ENCODE measurements at regions not wholly inside any gene's neighbourhood (a gene's known extent, or its start where the extent isn't known, plus 50 kb on each side); places are given as distances from the start of the nearest gene placed in this dataset.

- no peak for DNase-seq (ENCODE audit: low spot score)
Measured at GRCh38 chr3:177512945-177513814, 315.9 kb upstream of the TBL1XR1 start.

- DNase-seq (ENCODE audit: low spot score) = no peak
Measured at GRCh38 chr3:177513815-177514610, 316.7 kb upstream of the TBL1XR1 start.

GRCh38 chr3:177514611-177515499, 317.6 kb upstream of the TBL1XR1 start:
- no peak for DNase-seq (ENCODE audit: low spot score)

- no peak for DNase-seq (ENCODE audit: low spot score)
Measured at GRCh38 chr3:177515786-177516157, 318.5 kb upstream of the TBL1XR1 start.

GRCh38 chr3:177516158-177517011, 319.1 kb upstream of the TBL1XR1 start:
- no peak for DNase-seq (ENCODE audit: low spot score)

- peak; percentile 72 for DNase-seq (ENCODE audit: low spot score)
Measured at GRCh38 chr3:177517906-177518305, 320.6 kb upstream of the TBL1XR1 start.

GRCh38 chr3:177519588-177519987, 322.3 kb upstream of the TBL1XR1 start:
- peak; percentile 17 for DNase-seq (ENCODE audit: low spot score)

- DNase-seq (ENCODE audit: low spot score) = peak; percentile 25
Measured at GRCh38 chr3:177521305-177521704, 324.0 kb upstream of the TBL1XR1 start.

- peak; percentile 57 for DNase-seq (ENCODE audit: low spot score)
Measured at GRCh38 chr3:177522051-177522450, 324.8 kb upstream of the TBL1XR1 start.

GRCh38 chr3:177523067-177523675, 325.9 kb upstream of the TBL1XR1 start:
- DNase-seq (ENCODE audit: low spot score) = peak; percentile 82

GRCh38 chr3:177523872-177524438, 326.7 kb upstream of the TBL1XR1 start:
- peak; percentile 7 for DNase-seq (ENCODE audit: low spot score)

- peak; percentile 11 for DNase-seq (ENCODE audit: low spot score)
Measured at GRCh38 chr3:177524742-177525141, 327.5 kb upstream of the TBL1XR1 start.

GRCh38 chr3:177525414-177525813, 328.1 kb upstream of the TBL1XR1 start:
- DNase-seq (ENCODE audit: low spot score) = no peak

- no peak for DNase-seq (ENCODE audit: low spot score)
Measured at GRCh38 chr3:177525987-177526712, 328.9 kb upstream of the TBL1XR1 start.

GRCh38 chr3:177527182-177527581, 329.9 kb upstream of the TBL1XR1 start:
- DNase-seq (ENCODE audit: low spot score) = peak; percentile 40

- no peak for DNase-seq (ENCODE audit: low spot score)
Measured at GRCh38 chr3:177528306-177529070, 331.2 kb upstream of the TBL1XR1 start.

- DNase-seq (ENCODE audit: low spot score) = no peak
Measured at GRCh38 chr3:177529071-177529550, 331.8 kb upstream of the TBL1XR1 start.

GRCh38 chr3:177529716-177530335, 332.5 kb upstream of the TBL1XR1 start:
- peak; percentile 2 for DNase-seq (ENCODE audit: low spot score)
